ENCODE measurements at regions not wholly inside any gene's neighbourhood (a gene's known extent, or its start where the extent isn't known, plus 50 kb on each side); places are given as distances from the start of the nearest gene placed in this dataset.
"Not testable (repeated sequence)": the region's sequence is repeated elsewhere in the genome, so short reads cannot be mapped to it uniquely, and the experiment has no call there.

DNA sequence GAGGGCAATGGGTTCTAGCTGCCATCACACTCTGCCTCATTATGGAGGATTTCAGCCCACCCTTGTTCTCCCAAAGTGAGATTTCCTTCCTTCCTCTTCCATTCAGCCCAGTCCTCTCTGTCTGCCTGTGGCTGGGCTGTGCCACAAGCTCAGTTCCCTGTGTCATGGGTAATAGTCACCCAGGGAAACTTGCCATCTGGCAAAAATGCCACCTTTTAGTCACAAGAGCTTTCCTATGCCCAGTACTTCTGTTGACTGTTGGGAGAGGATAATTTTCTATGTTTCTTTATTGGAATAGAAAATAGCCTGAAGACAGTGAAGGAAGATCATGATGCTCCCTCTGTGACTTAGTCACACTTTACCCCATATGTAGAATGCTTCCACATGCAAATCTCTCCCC is 71.4 kb downstream of the TLR4 start:
- no peak for DNase-seq

DNA sequence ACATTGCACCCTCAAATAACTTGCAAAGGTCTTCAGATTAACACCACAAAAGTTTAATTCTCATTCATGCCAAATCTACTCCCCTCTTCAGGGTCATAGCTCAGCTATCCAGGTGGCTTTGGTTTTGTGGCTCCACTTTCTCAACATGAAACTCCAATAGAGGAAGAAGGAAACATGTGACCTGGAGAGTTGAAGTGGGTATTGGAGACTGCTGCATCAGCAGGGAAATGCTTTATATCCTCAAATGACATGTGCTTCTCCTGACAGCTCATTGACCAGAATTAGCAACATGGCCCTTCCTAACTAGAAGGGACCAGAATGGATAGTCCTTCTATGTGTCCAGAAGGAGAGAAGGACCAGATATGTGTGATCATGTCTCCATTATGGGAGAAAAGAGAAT is 73.6 kb downstream of the TLR4 start:
- no peak for DNase-seq

DNA sequence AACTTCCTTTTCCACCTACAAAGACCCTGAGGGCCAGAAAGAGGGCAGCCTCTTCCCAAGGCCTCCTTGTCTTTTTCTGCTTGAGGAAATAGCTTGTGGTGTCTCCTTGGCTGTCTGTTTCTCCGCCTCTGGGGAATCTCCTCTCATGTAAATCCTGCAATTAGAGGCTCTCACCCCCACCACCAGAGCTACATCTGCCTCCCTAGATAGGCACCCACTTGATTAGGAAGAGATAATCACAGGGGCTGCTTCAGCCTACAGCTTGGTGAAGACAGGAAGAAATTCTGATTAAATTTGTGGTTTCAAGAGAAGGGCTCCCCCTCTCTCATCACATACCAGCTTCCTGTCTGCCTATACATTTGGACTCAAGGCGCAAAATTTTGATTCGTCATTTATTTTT is 75.6 kb downstream of the TLR4 start:
- DNase-seq = no peak

DNA sequence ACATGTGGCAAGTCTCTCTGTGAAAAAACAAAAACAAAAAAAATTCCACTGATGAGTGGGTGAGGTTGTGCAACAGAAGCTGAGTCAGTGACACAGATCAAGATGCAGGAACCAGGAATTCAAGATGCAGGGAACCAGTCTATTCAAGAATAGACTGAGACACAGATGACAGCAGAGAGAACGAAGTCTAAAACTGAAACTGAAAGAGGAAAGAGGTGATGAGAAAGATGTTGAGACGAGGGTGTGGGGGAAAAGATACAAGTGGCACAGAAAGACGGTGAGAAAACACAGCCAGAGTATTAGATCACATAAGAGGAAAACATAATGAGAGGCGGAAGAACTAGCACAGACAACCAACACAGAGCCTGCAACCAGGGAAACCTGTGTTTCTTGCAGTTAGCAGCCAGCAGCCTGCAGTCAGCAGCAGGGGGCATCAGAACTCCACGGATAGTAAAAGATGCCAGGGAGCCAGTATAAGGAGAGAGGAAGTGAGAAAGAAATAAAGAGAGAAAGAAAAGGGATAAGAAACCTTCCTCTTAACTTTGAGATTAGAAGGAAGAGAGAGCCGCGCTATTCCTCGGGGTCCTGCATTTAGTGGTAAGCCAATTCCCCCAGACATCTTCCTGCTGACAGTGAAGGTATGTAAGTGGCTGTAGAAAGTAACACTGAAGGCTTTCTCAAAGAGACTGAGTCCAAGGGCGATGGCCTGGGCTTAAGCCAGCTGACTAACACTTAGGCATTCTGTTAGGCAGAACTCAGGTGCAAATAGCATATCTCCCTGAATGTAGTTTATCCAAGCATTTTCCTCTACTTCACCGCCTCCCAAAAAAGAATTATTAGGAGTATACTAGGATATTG is 79.0 kb downstream of the TLR4 start:
- peak; percentile 69 for DNase-seq

DNA sequence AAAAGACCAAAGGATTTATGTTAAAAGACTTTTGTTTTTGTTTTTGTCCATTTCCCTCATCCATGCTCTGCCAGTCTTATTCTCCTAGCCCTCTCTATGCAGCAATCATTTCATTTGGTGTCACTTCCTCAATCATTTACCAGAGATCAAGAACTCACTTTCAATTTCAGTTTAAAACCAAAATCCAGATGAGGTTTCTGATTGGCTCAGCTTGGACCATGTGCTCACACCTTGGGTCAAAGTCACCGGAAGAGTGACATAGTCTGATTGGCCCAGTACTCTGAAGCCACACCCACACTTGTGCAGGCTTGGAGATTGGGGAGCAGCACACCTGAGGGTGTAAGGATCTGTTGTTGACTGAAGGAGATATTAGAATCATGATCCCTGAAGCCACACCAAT is 79.6 kb downstream of the TLR4 start:
- peak; percentile 16 for DNase-seq

DNA sequence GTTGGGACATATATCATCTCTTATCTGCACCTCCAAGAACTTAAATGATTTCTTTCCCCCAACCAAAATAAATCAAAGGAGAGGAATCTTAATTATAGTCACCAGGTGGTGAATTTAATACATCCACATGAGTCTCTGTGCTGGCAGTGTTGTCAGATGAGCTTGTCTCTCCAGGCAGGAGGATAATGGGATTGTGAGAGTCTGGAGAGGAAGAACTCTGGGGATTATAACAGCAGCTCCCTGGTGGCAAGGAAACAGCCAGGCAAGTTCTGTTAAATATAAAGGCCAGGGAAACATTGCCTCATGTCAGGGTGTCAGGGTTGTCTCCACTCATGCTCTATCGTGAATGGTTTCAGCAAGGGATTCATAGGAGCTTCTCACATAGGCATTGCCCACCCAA is 80.8 kb downstream of the TLR4 start:
- no peak for DNase-seq

DNA sequence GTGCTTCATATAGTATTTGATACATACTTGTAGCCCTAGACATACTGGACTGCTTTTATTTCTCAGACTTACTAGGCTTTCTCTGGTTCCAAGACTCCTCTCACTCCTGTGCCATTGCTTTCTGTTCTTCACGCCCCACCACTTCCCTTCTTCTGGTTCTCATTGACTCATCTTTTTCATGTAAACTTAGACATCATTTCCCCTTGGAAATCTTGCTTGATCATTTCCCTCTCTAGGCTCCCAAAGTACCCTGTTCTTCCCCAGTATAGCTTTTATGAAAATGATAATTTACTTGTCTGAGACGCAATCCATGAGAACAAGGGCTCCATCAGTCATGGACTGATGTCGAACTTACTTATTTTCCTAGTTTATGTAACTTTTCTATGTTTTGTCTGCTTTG is 83.5 kb downstream of the TLR4 start:
- DNase-seq = no peak

DNA sequence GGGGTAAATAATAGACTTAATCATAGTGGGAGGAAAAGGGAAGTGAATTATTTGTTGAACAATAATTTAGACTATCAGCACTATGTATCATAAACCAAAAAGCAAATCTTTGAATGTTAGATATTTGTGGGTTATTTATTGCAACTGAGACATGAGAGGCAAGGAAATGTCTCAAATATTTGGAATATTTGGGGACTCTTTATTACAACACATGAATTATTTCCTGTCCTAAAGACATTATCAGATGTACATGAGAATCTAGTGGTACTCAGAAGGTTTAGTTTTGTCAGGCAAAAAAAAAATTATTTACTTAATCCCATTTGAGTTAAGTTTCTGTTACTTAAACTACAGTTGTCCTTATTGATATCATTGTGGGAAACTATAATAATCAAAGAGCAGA is 91.1 kb downstream of the TLR4 start:
- no peak for DNase-seq

DNA sequence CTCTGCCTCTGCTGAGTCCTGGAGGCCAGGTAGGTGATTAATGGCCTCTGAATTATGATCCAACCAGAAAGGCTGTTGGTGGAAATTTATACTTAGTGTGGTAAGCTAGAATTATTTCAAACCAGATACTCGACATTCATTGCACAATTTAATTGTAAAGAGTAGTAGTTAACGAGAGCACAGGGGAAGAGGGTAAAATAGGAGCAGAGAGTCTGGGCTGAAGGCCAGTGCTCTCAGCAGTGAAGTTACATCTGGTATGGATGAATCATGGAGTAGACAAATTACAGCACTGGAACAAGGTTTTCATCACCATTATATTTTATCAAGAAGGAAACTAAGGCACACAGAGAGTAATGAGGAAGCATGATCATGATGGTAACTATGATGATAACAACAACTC is 92.5 kb downstream of the TLR4 start:
- no peak for DNase-seq

DNA sequence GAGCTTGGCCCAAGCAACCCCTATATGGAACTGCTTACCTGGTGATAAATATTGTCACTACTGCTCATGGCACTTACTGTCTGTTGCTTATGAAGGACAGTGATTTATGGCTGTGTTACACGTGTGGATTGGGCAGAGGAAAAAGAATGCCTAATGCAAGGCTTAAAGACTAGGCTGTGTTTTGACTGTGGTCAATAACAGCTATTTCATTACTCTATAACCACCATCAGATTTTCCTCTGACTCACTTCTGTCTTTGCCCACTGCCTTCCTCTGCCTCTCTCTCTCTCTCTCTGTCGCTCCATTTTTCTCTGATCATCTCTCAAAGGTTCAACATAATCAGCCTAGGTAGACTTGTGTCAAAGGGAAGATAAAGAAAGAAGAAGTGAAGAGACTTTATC is 96.2 kb downstream of the TLR4 start:
- no peak for DNase-seq

DNA sequence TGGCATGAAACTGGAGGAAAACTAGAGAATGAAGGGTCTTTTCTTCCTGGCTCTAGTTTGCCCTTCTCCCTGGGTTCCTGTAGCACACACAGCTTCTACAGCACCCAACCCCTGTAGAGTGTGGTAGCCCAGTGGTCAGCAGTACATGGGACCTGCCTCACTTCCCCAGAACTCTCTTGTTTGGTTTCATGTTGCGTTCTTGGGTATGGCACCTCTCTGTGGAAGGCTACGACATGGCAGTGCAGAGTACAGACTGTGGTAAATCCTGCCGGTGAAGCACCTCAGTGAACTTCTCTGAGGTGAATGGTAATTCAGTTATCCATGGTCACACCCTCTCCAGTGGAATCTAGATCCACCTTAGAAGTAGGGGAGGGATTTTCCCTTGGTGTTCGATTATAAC is 105.5 kb downstream of the TLR4 start:
- no peak for DNase-seq

DNA sequence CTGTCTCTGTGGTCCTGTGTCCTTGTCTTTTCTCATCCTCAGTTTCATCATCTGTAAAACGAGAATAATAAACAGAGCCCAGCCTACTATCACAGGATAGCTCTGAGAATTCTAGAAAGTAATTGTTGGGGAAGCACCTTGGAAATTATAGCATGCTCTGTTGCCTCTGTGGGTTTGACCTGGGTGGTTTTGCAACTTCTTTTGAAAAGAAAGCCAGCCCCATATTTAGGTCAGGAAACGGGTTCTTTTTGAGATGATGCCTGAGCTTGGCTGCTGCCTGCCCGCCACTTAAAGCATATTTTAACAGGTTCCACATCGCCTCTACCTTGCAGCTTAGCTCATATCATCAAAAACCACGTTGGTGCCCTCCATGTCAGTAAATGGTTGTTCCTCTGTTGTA is 111.1 kb downstream of the TLR4 start:
- no peak for DNase-seq

DNA sequence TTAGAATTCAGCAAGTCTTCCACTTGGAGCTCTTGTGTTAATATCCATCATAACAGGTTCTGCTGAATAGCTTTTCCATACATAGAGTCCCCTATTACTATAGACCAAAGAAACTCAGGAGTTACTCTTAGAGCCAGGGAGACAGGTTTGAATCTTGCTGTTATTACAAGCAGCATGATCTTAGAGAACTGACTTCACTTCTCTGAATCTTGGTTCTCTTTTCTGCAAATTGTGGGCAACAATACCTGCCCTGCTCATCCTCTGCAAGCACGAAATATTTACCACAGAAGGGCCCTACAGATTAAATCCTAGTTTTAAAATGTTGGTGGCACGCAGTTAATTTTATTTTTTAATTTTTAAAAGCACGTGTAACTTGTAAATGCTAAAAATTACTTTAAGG is 111.7 kb downstream of the TLR4 start:
- DNase-seq = no peak

DNA sequence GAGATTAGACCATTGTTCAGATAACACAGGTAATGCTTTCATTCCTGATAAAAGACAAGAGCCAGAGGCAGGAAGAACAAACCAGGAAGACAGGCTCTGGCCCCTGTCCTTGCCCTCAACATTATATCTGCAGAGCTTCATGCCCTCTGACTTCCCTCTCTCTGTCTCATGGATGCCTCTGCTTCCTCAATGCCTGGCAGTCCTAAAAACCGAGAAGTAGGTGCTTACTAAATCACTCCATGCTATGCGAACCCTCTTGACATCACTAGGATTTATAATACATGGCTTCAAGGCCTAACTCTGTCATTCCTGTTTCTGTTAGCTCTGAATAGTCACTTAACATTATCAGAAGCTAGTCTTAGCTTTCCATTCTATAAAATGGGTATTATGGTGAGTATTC is 117.8 kb downstream of the TLR4 start:
- no peak for DNase-seq

DNA sequence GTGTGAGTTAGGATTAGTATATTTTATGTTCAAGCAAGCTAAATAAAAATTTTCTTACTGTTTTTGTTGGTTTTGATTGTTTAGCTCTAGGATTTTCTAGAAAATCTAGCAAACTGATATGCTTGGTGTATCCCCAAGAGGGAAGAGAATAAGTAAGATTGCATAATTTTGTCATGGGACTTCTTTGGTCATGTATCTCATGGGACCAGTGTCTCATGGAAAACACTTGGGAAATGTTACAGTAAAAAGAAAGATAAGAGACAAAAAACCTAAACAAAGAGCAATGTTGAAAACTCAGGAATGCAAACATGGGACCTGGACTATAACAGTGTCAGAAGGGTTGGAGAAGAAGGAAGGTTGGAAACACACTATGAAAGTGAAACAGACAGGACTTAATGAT is 119.4 kb downstream of the TLR4 start:
- no peak for DNase-seq

DNA sequence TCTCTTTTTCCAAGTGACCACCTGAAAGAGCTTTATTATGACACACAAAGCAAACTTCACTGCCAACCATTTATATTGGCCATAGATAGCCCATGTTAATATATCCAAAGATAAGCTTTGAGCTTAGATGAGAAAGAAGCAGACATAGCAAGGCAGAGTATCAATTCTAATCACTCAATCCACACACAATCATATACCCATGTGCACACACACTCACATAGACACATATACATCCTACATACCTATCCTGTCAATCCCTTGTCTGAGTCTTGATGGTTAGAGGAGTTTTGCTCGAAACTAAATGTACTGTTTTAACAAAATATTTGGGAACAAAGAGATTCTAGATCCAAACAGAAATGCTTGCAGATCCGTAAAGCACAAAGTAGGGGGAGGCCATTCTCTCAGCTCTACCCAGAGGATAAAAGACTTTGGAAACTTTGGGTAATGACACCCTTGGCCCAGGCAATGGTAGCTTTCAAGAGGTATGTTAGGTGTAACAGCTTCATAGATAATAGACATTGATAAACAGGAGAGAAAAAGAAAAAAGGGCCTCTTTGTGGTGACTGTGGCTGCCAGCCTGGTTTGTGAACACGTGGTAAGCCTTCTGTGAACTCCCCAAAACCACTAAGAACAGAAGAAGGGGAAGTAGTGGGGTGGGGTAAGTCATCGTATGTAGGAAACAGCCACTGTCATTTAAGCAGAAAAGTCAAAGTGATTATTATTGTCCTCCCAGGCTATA is 121.6 kb downstream of the TLR4 start:
- DNase-seq = peak; percentile 42

DNA sequence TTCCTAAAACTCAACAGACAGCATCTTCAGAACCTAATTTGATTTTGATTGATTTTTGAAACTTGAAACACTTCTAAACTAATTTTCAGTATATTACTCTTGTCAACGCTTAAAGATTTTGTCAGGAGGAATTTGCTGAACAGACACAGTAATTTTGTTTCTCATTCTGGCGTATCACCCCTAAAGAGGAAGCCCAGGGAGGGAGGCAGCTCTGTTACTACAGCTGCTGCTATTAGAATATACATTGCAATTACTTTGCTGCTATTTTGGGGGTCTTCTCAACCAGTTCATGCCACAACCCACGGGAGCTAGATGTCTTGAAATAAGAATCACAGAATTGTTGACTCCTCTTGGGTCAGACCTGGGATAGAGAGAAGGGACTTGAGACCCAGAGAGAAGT is 122.6 kb downstream of the TLR4 start:
- no peak for DNase-seq

DNA sequence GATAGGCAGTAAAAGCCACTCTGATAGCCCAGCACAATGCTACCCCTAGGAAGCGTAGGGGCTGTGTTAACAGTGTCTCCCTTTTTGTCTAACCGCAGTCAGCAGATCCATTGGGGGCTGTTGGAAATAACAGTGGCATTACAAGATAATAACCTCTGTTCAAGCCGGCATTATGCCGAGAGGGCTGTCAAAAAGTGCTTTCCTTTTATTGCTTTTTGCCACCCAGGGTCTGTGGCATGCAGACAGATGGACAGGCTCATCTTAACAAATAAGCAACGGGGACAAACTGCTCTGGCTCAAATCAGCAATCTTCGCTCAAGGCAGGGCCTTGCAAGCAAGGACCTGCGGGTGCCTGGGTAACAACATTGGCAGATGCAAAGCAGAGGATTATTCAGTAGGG is 123.3 kb downstream of the TLR4 start:
- no peak for DNase-seq

DNA sequence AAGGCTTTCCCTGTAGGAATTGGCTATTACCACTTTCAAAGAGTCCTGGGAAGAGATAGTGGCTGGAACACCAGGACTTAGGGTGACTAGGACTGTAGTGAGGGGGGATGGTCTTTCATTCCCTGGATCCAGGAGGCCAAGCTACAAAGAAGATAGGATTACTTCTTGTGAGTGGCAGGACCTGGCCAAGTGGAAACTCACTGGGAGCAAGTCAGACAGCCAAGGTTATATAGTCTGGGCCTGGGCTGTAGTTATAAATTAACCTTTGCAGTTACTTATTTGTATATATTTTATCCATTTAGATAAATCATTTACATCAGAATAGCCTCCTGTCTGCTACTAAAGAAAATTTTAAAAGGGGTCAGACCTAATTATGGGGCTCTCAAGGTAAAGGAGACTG is 124.3 kb downstream of the TLR4 start:
- no peak for DNase-seq

DNA sequence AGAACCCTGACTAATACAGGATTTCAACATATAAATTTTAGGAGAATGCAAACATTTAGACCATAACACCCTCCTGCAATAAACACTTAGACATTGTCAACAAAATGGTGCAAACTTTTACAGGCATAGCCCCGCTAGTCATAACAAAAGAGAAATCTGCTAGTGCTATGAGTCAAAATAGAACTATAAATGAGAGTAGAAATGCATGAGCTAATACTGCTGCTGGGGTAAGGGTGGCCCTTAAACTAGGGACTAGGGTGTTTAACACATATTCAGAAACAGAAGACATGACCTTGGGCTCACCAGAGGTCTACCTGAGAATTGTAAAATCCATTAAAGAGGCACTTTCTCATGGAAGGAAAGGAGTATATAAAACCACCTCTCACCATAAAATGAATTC is 131.6 kb downstream of the TLR4 start:
- no peak for DNase-seq

DNA sequence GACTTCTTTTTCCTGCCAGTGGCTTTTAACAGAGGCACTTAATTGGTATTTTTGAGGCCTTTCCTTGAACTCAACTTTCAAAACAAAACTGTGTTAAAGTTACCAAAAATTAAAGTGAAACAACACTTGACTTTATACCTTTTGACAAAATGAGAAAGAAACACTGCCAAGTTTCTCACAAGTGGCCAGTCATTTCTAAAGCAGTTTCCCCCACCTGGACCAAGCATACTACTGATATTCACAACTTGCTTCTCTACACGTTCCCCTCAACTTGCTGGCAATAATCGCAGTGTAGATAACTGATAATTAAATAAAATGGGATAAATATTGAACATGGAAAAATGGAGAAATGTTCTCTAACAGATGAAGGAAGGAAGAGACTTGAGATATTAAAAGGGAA is 135.7 kb downstream of the TLR4 start:
- no peak for DNase-seq

DNA sequence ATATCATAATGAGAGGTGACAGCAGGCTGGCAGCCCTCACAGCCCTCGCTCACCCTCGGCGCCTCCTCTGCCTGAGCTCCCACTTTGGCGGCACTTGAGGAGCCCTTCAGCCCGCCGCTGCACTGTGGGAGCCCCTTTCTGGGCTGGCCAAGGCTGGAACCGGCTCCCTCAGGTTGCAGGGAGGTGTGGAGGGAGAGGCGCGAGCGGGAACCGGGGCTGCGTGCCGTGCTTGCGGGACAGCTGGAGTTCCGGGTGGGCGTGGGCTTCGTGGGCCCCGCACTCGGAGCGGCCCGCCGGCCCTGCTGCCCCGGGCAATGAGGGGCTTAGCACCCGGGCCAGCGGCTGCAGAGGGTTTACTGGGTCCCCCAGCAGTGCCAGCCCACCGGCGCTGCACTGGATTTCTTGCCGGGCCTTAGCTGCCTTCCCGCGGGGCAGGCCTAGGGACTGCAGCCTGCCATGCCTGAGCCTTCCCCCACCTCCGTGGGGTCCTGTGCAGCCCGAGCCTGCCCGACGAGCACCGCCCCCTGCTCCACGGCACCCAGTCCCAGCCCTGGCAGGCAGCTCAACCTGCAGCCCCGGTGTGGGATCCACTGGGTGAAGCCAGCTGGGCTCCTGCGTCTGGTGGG is 147.7 kb downstream of the TLR4 start:
- DNase-seq = not testable (repeated sequence)

DNA sequence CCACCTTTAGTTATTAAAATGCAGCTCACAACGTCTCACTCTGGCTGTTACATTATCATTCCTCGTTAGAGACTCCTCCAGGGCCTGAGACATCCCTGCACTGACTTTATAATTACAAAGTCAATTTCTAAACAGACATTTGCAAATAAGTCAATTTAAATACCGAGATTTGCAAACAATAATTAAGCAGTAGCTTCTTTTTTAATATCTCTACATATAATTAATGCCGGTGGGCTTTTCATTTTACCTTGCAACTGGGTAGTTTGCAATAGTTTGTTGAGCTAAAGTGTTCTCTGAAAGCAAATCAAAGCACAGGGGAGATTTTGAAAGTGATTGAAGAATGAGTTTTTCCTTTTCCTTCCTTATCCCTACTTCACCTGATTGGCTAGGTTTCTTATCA is 154.4 kb downstream of the TLR4 start:
- no peak for DNase-seq

DNA sequence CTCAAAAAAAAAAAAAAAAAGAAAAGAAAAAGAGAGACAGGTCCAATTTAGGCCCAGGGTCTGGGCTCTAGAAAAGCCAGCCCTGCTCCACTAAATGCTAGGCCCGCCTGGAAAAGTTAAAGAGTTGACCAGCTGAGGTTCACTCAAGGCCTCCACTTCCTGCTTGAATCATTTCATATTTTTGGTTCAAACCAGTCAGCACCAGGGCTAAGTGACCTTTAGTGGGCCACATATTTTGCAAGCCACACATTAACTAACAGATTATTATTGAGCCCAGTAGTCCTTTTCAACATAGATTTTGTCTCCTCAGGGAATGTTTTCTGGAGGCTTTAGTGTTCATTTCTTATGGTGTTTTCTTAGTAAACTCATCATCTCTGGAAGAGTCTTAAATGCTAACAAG is 156.6 kb downstream of the TLR4 start:
- DNase-seq = no peak

Data from CD4-positive, alpha-beta T cell treated with Interleukin-17A for 4 hours (primary cell).